ENCODE measurements at regions not wholly inside any gene's neighbourhood (a gene's known extent, or its start where the extent isn't known, plus 50 kb on each side); places are given as distances from the start of the nearest gene placed in this dataset.
"Not testable (repeated sequence)": the region's sequence is repeated elsewhere in the genome, so short reads cannot be mapped to it uniquely, and the experiment has no call there.

DNA sequence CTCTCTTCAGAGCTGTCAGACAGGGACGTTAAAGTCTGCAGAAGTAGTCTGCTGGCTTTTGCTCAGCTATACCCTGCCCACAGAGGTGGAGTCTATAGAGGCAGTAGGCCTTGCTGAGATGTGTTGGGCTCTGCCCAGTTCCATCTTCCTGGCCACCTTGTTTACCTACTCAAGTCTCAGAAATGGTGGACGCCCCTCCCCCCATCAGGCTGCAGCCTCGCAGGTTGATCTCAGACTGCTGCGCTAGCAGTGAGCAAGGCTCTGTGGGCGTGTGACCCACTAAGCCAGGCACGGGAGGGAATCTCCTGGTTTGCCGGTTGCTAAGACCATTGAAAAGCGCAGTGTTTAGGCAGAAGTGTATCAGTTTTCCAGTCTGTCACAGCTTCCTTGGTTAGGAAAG, 305.0 kb downstream of the BCKDHB start:
- DNase-seq (ENCODE audit: low read depth): no peak

GRCh38 chr6:80407976-80408375, 301.5 kb downstream of the BCKDHB start:
- not testable (repeated sequence) for DNase-seq (ENCODE audit: low read depth)

DNA sequence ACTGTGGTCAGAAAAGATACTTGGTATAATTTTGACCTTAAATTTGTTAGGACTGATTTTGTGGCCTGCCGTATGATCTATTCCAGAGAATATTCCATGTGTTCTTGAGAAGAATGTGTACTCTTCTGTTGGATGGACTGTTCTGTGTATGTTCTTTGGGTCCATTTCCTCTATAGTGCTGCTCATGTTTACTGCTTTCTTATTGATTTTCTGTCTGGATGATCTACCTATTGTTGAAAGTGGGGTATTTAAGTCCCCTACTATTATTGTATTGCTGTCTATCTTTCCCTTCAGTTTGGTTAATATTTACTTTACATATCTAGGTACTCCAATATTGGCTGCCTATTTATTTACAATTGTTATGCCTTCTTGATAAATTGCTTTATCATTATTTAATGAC, 298.4 kb downstream of the BCKDHB start:
- DNase-seq (ENCODE audit: low read depth): no peak

- DNase-seq (ENCODE audit: low read depth): no peak
Observed at GRCh38 chr6:80403365-80403764, 296.9 kb downstream of the BCKDHB start.

- no peak for DNase-seq (ENCODE audit: low read depth)
Observed at GRCh38 chr6:80402266-80402665, 295.8 kb downstream of the BCKDHB start.
